ENCODE measurements at regions not wholly inside any gene's neighbourhood (a gene's known extent, or its start where the extent isn't known, plus 50 kb on each side); places are given as distances from the start of the nearest gene placed in this dataset.

DNA sequence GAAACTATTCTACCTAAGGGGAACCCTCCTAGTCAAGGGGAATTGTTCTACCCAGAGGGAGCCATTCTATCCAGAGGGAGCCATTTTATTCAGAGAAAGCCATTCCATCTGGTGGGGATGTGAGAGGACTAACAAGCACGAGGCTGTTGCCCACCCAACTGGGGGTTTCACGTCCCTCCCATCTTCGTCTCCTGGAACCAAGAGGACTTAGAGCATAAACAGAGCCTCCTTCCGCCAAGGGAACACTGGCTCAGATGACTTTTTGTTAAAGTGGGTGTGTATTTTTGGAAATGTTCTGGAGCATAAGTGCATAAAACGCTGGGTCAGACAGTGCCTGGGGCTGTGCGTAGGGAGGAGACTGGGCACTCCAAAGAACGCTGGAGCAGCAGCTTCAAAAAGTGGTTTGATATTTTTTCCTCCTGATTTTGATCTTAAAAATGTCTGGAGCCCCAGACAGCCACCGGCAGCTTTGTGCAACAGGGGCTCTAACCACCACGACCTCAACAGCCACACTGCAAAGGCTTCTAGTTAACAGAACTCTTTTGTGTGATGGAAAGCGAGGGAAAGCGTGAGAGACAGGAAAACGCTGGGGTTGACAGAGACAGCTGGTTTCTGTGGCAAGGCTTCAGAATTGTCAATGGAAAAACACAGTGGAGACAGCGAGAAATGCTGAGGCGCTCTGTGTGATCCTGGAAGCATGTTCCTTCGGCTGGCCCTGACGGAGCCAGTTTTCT, 363.6 kb upstream of the CAMK1G start:
- intact Hi-C loops (cut with micrococcal nuclease; ENCODE audit: unreplicated experiment) (no loop called here), in situ Hi-C loops (cut with HindIII; ENCODE audit: low pct_unique_long_range_greater_than_20kb, low sequenced_read_pairs) (no loop called here)
- Histone ChIP-seq H3K4me1 (ENCODE audit: control insufficient read depth, insufficient read depth, low read length) (no peaks in the 10 kb centered on the region), H3K27me3 (ENCODE audit: control insufficient read depth, insufficient read depth, low read length) (no peaks in the 10 kb centered on the region), H3K27ac (ENCODE audit: low read length) (no peak overlapping the region), H3K9me3 (ENCODE audit: control insufficient read depth, insufficient read depth, low read depth, low read length) (no peaks in the 10 kb centered on the region), H3K4me3 (ENCODE audit: low read depth in 2 of 2, low read length in 2 of 2) (no peak overlapping the region), H3K36me3 (ENCODE audit: control insufficient read depth, insufficient read depth, low read length) (no peaks in the 10 kb centered on the region)
- ATAC-seq = no peak
- DNase-seq (ENCODE audit: low read depth, low spot score) = no peak
- TF ChIP-seq SIN3A (IDR thresholded peaks at IDR 0.05; ENCODE audit: borderline replicate concordance, insufficient read depth, low read depth, low read length) (no peak), TCF7L2 (IDR thresholded peaks at IDR 0.05; ENCODE audit: low read depth, low read length) (no peak), POLR2AphosphoS5 (IDR thresholded peaks at IDR 0.05; ENCODE audit: low read depth, low read length) (no peak)
- TF ChIP-seq, protein P1, sequence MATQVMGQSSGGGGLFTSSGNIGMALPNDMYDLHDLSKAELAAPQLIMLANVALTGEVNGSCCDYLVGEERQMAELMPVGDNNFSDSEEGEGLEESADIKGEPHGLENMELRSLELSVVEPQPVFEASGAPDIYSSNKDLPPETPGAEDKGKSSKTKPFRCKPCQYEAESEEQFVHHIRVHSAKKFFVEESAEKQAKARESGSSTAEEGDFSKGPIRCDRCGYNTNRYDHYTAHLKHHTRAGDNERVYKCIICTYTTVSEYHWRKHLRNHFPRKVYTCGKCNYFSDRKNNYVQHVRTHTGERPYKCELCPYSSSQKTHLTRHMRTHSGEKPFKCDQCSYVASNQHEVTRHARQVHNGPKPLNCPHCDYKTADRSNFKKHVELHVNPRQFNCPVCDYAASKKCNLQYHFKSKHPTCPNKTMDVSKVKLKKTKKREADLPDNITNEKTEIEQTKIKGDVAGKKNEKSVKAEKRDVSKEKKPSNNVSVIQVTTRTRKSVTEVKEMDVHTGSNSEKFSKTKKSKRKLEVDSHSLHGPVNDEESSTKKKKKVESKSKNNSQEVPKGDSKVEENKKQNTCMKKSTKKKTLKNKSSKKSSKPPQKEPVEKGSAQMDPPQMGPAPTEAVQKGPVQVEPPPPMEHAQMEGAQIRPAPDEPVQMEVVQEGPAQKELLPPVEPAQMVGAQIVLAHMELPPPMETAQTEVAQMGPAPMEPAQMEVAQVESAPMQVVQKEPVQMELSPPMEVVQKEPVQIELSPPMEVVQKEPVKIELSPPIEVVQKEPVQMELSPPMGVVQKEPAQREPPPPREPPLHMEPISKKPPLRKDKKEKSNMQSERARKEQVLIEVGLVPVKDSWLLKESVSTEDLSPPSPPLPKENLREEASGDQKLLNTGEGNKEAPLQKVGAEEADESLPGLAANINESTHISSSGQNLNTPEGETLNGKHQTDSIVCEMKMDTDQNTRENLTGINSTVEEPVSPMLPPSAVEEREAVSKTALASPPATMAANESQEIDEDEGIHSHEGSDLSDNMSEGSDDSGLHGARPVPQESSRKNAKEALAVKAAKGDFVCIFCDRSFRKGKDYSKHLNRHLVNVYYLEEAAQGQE (IDR thresholded peaks at IDR 0.05; ENCODE audit: insufficient read depth in 1 of 2, low read depth in 2 of 2, low read length in 1 of 2) = no peak
- TF ChIP-seq, protein P2, sequence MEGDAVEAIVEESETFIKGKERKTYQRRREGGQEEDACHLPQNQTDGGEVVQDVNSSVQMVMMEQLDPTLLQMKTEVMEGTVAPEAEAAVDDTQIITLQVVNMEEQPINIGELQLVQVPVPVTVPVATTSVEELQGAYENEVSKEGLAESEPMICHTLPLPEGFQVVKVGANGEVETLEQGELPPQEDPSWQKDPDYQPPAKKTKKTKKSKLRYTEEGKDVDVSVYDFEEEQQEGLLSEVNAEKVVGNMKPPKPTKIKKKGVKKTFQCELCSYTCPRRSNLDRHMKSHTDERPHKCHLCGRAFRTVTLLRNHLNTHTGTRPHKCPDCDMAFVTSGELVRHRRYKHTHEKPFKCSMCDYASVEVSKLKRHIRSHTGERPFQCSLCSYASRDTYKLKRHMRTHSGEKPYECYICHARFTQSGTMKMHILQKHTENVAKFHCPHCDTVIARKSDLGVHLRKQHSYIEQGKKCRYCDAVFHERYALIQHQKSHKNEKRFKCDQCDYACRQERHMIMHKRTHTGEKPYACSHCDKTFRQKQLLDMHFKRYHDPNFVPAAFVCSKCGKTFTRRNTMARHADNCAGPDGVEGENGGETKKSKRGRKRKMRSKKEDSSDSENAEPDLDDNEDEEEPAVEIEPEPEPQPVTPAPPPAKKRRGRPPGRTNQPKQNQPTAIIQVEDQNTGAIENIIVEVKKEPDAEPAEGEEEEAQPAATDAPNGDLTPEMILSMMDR (IDR thresholded peaks at IDR 0.05) = no peak
- no TSS peak for BruUV-seq (replicated peaks)
- CTCF ChIA-PET = interaction anchor here (0.8 kb wide), 1 partner anchor 1510 kb away, joined by 3 read pairs; no protein-coding TSS in a partner anchor
- POLR2A ChIA-PET = no interaction called here

DNA sequence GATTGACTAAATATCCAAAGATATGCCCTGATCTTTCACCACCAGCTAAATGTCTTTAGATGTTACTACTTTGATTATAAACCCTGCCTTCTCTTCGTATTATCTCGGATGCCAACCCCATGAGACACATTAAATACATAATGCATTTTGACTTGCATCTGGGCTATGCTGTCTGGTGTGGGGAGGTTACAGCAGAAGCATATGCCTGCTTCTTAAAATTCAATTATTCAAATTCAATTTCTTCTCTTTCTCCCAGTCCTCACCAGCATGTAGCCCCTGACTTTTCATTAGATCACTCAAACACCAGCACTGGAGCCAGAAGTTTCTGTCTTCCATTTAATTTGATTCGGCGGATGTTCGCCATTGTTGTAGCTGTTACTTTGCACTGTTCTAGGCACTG, 360.7 kb upstream of the CAMK1G start:
- no peaks in the 10 kb centered on the region for H3K9me3 ChIP-seq (ENCODE audit: control insufficient read depth, insufficient read depth, low read depth, low read length)
- H3K36me3 ChIP-seq (ENCODE audit: control insufficient read depth, insufficient read depth, low read length) = no peaks in the 10 kb centered on the region
- no peaks in the 10 kb centered on the region for H3K4me1 ChIP-seq (ENCODE audit: control insufficient read depth, insufficient read depth, low read length)
- ATAC-seq (no peak), DNase-seq (ENCODE audit: low read depth, low spot score) (no peak)
- TF ChIP-seq TCF7L2 (IDR thresholded peaks at IDR 0.05; ENCODE audit: low read depth, low read length) = no peak
- TF ChIP-seq, protein P1 (IDR thresholded peaks at IDR 0.05; ENCODE audit: insufficient read depth in 1 of 2, low read depth in 2 of 2, low read length in 1 of 2) = no peak
- TF ChIP-seq, protein P2 (IDR thresholded peaks at IDR 0.05) = no peak
- TF ChIP-seq POLR2AphosphoS5 (IDR thresholded peaks at IDR 0.05; ENCODE audit: low read depth, low read length) = no peak
- TF ChIP-seq SIN3A (IDR thresholded peaks at IDR 0.05; ENCODE audit: borderline replicate concordance, insufficient read depth, low read depth, low read length) = no peak
- no peaks in the 10 kb centered on the region for H3K27me3 ChIP-seq (ENCODE audit: control insufficient read depth, insufficient read depth, low read length)
- POLR2A ChIA-PET = no interaction called here
- no peak overlapping the region for H3K4me3 ChIP-seq (ENCODE audit: low read depth in 2 of 2, low read length in 2 of 2)
- no TSS peak for BruUV-seq (replicated peaks)
- in situ Hi-C loops (cut with HindIII; ENCODE audit: low pct_unique_long_range_greater_than_20kb, low sequenced_read_pairs) (no loop called here), intact Hi-C loops (cut with micrococcal nuclease; ENCODE audit: unreplicated experiment) (no loop called here)
- CTCF ChIA-PET = no interaction called here
- H3K27ac ChIP-seq (ENCODE audit: low read length) = no peak overlapping the region
